H1 (cell line): ENCODE measurements at regions not wholly inside any gene's neighbourhood (a gene's known extent, or its start where the extent isn't known, plus 50 kb on each side); places are given as distances from the start of the nearest gene placed in this dataset.

Source experiments
- ATF3 ChIP-seq: IDR thresholded peaks from 2 replicates; pipeline ENCODE4 v1.6.1; 2011; ENCODE audit warnings: low read depth, mild to moderate bottlenecking, low read length; ENCODE audit not compliant: insufficient read depth
- CTCF ChIP-seq, 3 experiments: IDR thresholded peaks; 1 replicate in 2 of 3; 2 replicates in 1 of 3; pipeline versions ENCODE4 v1.5.1 to v1.6.1; 2011; ENCODE audit warnings: low read length in 3 of 3, mild to moderate bottlenecking in 3 of 3, inconsistent platforms in 2 of 3, low read depth in 1 of 3, moderate library complexity in 1 of 3; ENCODE audit not compliant: insufficient read depth in 1 of 3; ENCODE audit errors: control extremely low read depth in 1 of 3
- RBBP5 ChIP-seq: IDR thresholded peaks from 2 replicates; pipeline ENCODE4 v1.7.1; 2012; ENCODE audit warnings: low read depth, mild to moderate bottlenecking, inconsistent platforms, low read length, moderate library complexity, borderline replicate concordance
- USF2 ChIP-seq: IDR thresholded peaks from 2 replicates; pipeline ENCODE4 v1.6.1; 2011; ENCODE audit warnings: low read length, improper control_type of control experiment

- TF ChIP-seq RBBP5 (no peak), USF2 (no peak), CTCF (IDR thresholded peaks at IDR 0.05; ENCODE audit: control extremely low read depth in 1 of 3, insufficient read depth in 1 of 3, low read depth in 1 of 3, low read length in 3 of 3) (no peak), ATF3 (no peak)
Observed at GRCh38 chr4:188905248-188905647, 766.0 kb downstream of the TRIML1 start.
